ENCODE measurements at regions not wholly inside any gene's neighbourhood (a gene's known extent, or its start where the extent isn't known, plus 50 kb on each side); places are given as distances from the start of the nearest gene placed in this dataset.

DNA sequence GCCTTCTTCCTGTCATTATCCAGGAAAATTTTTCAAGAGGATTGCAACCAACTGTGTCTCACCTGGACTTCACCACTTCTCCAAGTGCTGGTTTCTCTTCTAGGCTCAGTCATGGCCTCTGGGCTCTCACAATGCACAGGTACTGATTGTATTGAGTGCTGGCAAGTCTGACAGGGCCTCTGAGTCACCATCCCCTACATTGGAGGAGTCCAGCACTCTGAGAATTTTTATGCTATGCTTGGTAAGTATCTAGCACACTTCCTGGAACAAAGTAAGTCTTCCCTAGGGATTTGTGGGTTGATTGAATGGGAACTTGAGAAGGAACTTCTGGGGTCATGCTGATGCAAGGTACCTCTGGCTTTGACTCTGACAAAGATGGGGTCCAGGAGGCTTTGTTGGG lies 147.2 kb upstream of the CELF4 start:
- no peak for DNase-seq

DNA sequence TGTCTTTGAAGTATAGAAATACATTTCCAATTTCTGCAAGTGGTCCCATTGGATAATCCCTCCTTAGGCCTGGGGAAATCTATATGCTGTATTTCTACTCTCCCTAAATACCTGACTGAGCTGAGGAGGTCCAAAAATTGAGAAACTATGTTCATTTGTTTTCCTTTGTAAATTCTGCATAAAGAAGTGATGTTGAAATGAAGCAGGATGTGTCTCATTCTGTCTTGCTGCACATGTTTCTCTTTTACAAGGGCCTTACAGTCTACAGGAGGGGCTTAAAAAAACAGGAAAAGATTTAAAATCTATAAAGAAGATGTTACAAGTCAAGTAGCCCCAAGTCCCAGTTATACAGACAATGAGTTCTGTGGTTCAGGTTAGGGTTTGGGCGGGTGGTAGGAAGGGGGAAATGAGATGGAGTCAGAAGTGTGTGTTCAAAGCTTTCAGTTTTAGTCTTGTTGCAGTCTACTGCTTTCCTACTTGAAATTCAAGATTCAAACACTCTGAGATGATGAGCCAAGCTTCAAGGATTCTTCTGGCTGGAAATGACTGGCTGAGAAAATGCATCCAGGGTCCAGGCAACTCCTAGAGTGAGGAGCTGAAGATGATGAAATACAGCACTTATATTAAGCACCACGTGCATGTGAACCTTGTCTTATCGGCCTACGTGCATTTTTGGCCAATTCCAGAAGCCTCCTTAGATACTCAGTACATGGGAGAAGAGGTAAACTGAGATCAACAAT lies 146.3 kb upstream of the CELF4 start:
- no peak for DNase-seq

DNA sequence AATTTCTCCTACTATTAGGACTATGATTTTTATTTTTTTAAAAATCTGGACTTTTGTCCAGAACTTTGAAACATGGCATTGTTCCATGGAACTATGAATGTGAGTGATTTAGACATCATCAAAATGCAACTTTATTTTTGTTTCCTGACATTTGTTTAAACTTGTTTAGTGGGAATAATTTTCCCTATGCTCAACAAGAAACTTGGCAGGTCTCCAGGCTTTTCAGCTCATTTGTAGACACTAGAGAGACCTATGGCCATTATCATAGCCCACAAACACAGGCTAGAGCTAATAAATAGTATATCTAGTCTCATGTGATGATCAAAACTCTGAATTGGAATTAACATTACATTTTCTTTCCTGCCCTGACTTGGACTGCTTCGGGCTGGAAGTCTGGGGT lies 145.1 kb upstream of the CELF4 start:
- peak in 1 of 3 experiments; percentile 36 for DNase-seq

DNA sequence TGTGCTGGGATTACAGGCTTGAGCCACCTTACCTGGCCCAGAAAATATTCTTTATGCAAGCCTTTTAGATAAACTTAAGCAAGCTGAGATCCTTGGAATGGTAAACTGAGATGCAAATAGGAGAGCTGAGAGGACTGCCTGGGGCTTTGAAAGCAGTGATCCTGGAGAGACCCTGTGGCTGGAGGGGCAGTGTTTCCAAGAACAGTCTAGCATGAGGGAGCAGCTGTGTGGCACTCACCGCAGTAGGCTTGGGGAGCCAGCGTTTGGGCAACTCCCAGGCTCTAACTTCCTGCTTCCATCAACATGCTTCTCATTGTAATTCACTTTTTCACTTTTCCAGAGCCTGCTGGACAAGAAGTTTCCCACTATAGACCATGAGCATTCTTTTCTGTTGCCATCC lies 144.1 kb upstream of the CELF4 start:
- DNase-seq: no peak

DNA sequence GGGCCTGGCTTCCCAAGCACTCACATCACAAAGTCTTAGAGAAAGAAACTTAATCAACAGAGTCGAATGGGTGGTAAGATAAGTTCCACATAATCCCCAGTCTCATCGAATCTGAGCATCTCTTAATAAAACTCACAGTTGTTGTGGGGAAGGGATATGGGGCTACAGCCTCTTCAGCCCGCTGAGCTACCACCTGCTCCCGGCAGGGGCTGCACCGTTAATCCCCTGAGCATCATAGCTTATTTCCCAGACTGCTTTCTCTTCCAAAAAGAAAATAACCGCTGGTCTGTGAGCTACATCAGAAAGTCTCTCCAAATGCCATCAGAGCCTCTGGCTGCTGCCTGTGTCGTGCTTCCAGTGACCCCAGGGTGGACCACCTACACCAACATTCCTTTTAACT lies 139.4 kb upstream of the CELF4 start:
- no peak for DNase-seq

DNA sequence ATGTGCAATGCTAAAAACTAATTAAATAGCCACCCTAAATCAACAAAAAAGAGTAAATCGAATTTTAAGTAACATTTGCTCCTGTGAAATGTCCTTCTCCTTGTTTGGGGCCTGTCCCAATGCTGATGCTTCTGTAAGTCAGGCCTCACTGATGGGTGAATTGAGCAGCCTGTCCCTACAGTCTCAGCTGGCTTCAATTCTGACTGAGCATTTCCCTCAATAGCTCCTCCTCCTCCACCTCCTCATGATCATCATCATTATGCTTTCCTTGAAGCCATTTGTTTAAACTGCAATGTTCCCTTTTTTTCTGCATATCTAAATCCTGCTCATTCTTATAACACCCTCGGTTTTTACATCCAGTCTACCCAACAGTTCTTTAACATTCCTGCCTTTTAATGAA lies 137.2 kb upstream of the CELF4 start:
- no peak for DNase-seq

DNA sequence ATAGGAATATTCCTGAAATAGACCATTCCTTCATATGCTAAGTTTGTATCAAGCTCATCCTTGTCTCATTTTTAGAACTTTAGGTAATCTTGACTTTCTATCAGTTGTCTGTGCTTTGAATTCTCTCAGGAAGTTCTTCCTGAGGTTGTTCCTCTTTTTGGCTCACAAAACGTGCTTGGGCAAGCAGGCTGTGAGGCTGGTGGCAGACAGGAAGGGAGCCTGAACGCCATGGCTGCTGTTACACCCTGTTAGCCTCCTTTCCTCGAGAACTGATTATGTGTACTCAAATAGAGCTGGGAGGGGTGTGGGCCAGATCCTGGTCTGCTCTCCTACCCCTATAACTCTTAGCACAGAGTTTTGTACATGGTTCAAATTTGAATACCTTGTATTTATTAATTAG lies 136.4 kb upstream of the CELF4 start:
- no peak for DNase-seq

DNA sequence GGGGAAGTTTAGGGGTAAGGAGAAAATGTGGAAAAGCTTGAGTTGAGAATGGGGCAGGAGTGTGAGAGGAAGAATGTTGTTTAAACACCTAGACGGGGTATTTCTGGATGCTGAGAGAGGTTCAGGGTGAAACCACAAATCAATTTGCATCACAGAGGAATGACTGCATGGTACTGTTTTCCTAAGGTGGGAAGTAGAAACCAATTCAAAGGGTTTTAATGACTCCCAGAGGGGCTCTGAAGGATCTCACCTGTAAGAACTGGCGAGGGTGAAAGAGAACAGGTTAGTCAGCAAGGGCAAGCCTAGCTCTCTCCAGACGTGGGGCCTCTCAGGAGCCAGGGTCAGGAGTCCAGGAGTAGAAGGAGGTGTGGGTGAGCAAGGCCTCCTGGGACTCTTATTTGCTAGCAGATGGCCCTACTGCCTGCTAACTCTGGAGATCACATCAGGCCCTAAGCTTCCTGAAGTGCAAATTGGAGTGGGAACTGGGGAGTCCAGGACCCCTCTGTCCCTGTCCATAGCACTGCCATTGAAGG lies 133.0 kb upstream of the CELF4 start:
- peak in 1 of 3 experiments; percentile 52 for DNase-seq

DNA sequence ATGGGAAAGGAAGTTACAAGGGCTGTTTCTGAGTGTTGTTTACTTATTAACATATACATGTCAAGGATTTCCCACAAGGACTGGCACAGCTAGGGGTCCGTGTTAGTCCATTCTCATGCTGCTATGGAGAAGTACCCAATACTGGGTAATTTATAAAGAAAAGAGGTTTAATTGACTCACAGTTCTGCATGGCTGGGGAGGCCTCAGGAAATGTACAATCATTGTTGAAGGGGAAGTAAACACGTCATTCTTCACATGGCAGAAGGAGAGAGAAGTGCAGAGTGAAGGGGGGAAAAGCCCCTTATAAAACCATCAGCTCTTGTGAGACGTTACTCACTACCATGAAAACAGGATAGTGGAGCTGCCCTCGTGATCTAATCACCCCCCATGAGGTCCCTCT lies 128.9 kb upstream of the CELF4 start:
- DNase-seq: no peak

DNA sequence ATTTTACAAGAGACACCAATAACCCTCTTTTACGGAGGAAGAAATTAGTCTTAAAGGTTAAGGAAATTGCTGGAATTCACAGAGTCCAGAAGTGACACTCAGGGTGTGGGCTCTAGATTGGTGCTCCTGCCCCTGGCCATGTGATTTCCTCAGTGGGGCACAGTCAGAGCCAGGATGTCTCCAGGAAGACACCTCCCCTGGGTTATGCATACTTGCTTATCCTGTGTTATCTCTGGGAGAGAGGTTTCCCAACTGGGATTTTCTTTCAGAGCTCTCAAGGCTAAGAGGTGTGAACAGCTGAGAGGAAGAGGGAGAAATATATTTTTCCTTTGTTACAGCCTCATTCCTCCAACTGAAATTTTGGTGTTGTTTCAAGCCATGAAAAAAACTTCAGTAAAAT lies 125.6 kb upstream of the CELF4 start:
- DNase-seq: no peak

DNA sequence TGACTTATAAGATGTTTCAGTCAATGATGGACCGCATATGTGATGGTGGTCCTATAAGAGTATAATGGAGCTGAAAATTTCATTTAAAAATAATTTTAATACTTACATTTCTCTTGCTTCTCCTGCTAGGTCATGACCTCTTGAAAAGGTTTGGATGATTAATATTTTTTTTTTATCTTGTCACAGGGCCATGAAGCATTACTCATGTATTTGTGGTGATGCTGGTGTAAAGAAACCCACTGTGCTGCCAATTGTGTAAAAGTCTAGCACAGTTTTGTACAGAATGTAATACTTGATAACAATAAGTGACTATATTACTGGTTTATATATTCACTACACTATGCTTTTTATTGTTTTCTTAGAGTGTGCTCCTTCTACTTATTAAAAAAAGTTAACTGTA lies 124.2 kb upstream of the CELF4 start:
- no peak for DNase-seq

DNA sequence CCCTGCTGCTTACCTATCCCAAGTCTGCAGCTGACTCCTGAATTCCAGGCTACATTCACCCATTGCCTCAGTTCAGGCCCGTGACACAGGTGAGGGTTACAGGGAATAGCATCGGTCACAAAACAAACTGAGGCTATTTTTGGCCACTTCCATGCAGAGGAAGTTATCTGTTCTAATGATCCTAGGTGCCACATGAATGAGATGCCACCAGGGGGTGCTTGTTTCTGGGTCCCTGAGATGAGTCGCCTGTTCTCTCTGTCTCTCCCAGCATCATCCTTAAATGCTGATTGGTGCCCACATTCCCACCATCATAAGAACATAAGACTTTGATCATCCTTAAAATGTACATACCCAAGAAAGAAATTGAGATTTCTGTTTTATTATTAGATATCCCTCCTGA lies 119.0 kb upstream of the CELF4 start:
- peak in 1 of 3 experiments; percentile 7 for DNase-seq

DNA sequence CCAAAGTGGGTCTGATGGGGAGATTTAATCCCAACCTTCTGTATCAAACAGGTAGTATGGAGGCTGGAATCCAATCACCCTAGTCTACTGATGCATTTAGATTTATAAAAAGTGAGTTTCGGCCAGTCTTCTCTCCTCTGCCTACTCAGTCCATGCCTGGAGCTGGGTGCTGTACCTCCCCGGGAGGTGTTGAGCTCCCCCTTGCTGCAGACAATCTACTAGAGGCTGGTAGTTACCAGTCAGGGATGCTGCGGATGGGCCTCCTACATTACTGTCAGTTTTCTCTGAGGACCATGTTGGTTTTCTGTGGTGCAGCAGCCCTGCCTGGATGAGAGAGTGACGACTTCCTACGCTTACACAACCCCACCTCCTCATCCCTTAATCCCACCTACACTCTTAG lies 118.6 kb upstream of the CELF4 start:
- DNase-seq: no peak

DNA sequence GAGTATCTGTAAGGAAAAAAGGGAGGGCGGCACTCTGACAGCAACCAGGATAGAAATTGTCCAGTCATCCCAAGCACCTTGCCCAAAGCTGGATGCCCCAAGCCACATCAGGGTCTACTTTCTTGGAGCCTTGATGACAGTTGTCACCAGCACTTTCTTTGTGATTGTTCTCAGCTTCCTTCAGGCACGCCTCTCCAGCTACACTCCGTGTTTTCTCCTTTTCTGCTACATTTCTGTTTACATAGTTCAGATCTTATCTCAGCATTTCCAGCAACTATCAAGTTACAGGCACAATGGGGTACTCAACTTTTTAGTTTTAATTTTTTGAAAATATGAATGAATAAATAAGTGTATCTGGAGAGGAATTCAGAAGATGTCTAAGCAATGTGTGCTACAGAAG lies 115.3 kb upstream of the CELF4 start:
- no peak for DNase-seq

DNA sequence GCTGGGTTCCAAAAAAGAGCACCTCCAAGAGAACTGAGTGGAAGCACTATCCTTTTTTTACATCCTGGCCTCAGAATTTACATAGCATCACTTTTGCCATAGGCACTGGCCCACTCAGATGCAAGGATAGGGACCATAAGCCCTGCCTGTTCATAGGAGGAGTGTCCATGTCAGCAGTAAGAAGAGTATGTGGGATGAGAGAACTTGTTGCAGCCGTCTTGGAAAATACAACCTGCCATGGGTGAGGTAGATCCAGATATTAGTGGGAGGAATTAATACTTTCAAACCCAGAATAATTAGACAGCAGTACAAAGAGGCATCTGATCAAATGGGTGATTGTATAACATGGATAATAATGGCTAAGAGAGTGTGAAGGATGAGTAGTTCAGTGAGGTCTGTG lies 110.7 kb upstream of the CELF4 start:
- no peak for DNase-seq

DNA sequence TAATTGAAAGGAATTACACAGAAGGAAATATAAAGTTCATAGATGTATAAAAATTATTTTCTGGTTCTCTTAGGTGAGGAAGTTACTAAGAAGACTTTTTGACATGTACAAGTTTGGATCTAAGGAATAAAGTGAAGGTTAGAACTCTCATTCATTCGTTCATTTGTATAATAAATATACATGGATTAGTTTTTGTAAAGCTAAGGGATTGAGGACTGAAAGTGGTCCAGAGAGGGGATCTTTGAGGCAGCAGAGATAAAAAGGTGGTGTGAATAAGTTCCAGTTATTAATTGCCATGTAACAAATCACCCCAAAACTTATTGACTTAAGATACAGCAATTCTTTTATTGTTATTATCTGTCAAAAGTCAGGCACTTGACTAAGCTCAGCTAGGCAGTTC lies 110.1 kb upstream of the CELF4 start:
- no peak for DNase-seq

DNA sequence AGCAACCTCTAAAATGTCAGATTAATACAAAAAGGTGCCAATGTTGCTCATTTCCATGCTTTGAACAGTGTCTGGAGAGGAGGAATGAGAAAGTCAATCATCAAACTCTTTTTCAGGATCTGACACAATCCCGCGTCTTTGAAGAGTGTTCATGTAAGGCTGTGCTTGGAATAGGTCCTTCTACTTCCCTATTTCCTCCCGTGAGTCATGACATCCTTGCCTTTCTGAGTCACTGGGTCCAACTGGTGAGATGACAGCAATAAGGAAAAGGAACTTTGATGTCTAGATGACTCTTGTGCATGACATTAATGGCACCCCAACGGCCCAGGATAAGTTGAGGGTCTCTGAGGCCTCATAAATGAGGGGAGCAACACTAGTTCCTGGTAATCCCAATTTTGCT lies 109.0 kb upstream of the CELF4 start:
- no peak for DNase-seq

DNA sequence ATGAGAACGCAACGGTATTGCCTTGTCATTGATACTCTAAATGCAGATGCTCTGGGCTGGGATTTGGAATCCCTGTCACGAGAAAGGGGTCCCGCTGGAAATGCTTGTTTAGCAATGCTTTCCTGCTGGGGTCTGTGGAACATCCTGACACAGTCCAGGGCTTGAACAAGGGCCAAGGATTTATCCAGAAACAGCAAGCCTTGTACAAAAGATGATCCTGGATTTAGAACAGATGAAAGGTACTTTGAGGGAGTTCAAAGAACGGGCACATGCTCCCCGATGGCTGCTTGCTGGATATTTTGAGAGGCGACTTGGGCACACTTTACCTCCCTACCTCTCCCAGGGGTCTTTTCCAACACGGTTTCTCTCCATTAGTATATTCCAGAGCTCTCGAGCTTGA lies 108.1 kb upstream of the CELF4 start:
- no peak for DNase-seq

DNA sequence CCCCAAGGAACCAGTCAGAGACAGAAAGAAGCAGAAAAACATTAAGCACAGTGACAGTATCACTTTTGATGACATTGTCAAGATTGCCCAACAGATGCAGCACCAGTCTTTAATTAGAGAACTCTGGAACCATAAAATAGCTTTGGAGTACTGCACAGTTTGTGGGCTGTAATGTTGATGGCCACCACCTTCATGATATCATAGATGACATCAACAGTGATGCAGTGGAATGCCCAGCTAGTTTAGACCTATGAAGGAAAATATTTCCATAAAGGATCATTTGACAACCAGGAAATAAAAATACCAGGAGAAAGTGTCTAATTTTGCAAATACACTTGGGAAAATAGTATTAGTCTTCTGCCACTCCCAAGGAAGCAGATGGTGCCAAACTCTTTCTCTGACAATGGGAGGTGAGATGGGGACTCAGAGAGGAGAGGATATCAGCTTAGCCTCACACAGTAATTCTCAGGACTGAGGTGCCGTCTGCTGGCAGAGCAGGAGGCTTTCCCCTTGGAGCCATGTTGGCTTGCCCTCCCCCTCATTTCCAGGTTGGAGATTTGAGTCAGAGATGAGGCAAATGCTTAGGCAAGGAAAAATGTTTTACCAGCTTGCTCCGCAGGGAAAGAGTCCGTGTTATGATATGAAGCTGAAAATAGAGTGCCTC lies 107.5 kb upstream of the CELF4 start:
- no peak for DNase-seq

DNA sequence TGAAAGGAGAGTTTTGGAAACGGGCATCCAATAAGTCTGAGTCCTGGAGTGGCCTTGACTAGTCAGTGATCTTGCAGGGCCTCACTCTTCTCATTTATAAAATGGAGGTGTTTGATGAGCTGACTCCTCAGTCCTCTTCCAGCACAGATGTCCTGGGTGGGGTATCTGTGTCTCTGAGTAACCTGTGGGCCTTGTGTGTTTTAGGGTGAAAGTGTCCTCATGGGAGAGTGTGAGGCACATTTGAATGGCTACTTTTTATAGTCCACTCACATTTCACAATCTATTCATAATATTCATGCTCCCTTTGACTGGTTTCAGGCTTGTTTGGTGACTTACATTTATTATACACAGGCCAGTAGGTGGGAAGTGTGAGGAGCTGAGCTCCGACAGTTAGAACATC lies 106.4 kb upstream of the CELF4 start:
- no peak for DNase-seq

DNA sequence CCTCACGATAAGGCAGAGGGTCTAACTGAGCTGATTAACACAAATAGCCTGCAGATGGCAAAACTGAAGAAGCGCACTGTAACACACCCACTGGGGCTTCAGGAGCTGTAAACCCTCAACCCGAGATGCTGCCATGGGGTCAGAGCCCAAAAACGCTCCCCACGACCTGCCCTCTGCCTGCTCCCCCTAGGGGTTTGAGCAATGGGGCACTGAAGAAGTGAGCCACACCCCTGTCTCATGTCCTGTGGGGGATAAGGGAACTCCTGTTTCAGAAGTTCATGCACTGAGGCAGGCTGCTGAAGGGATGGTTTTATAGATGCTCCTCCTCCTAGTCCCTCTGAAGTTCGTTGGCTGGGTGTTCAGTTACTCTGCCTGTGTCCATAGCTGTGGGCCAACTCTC lies 105.9 kb upstream of the CELF4 start:
- DNase-seq: no peak

DNA sequence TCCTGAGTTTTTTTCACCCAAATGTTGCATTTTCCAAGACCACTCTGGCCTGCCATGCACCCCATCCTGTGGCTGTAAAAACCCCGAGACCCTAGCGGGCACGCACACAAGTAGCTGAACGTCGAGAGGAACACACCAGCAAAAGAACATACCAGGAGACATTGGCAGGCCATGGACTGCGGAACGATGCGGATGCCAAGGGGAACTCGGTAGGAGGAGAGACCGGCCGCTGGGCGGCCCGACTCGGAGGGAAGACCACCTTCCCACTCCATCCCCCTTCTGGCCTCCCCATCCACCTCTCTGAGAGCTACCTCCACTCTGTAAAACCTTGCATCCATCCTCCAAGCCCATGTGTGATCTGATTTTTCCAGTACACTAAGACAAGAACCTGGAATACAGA lies 105.5 kb upstream of the CELF4 start:
- DNase-seq: no peak

DNA sequence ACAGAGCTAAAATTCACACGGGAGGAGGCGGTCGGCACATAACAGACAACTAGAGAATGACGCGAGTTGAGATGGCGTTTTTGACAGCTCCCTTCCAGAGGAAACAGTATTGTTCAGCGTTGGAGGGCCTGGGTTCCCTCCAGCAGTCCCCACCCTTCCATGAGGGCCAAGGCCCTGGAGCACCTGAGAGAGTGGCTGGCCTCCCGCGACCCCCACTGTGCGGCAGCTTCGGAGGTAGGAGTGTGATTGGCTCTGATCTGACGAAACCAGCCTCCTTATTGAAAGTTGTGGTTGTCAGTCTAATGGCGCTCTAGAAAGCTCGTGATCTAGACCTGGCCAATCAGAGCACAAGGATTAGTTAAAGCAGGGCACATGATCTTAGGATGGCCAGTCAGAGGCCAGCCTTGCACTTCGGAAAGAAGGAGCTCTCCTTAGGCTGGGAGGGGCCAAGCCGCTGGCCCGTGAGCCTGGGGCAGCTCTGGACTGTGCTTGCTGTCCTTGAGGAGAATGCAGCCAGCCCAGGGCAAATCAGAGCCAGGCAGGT lies 104.5 kb upstream of the CELF4 start:
- no peak for DNase-seq

DNA sequence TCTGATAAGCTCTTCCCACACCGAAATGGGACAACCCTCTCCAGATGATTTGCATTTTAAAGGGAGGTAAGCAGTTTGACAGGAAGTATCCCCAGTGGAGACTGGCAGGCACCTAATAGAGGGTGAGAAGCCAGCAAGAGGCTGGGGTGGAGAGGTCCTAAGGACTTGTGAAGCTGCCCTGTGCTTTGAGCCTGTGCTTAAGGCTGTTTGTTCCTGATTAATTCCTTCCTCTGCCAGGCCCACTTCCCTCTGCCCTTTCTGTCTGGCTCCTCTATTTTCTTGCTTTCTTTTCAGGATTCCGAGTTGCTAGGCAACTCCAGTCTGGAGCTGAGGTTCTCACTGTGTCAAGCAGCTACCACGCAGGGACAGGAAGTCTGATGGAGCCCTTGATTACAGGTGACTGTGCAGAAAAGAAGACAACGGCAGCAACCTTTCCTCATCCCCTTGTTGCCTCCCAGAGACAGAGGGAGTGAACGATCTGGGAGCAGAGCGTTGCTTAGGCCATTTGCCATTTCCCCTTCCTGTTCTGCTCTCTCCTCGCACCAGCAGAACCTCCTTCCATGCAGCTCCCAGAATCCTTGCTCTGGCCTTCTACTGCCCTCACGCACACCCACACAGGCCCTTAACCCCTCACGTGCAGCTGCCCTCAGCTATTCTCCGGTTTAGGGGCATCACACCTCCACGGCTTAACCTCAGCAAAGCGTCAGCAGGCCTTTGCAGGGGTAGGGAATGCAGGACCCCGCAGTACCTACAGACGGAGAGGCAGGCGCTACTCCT lies 103.6 kb upstream of the CELF4 start:
- DNase-seq: peak; percentile 8 to 93 (median 76)

All from NCI-H1417 (cell line).